ENCODE measurements at regions not wholly inside any gene's neighbourhood (a gene's known extent, or its start where the extent isn't known, plus 50 kb on each side); places are given as distances from the start of the nearest gene placed in this dataset.

DNA sequence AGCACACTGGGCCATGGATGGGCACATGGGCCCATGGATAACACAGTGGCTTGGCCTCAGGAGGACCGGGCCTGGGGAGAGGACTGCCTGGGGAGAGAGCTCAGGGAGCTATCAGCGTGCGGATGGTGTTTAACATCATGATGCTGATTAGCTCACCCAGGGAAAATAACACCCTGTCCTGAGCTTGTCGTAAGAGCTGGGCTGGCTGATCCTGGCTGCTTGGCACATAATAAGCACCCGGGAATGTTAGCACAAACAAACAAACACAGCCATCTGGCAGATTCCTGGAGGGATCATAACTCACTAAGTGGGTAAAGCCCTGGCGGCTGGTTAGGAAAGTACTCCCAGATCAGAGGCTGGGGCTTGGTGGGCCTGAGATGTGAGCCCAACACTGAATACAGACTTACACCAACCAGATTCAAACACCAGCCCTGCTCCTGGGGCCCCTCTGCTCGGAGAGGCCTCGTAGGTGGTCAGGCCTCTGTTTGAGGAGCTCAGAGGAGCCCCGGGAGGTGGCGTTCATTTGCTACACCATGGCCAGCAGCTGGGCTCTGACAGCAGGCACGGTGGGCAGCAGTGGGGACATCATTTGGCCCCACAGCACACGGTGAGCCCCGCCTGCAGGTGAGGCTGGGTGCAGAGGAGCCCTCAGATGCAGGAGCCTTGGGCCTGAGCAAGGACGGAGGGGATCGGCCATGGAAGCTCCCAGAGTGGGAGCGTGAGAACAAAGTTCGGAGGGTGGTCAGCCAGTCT, 193.4 kb upstream of the HDAC4 start:
- TF ChIP-seq, protein P1, sequence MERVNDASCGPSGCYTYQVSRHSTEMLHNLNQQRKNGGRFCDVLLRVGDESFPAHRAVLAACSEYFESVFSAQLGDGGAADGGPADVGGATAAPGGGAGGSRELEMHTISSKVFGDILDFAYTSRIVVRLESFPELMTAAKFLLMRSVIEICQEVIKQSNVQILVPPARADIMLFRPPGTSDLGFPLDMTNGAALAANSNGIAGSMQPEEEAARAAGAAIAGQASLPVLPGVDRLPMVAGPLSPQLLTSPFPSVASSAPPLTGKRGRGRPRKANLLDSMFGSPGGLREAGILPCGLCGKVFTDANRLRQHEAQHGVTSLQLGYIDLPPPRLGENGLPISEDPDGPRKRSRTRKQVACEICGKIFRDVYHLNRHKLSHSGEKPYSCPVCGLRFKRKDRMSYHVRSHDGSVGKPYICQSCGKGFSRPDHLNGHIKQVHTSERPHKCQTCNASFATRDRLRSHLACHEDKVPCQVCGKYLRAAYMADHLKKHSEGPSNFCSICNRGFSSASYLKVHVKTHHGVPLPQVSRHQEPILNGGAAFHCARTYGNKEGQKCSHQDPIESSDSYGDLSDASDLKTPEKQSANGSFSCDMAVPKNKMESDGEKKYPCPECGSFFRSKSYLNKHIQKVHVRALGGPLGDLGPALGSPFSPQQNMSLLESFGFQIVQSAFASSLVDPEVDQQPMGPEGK (CRISPR knock-in tag; IDR thresholded peaks at IDR 0.05; ENCODE audit: borderline replicate concordance) = no peak
- TF ChIP-seq, protein P2, sequence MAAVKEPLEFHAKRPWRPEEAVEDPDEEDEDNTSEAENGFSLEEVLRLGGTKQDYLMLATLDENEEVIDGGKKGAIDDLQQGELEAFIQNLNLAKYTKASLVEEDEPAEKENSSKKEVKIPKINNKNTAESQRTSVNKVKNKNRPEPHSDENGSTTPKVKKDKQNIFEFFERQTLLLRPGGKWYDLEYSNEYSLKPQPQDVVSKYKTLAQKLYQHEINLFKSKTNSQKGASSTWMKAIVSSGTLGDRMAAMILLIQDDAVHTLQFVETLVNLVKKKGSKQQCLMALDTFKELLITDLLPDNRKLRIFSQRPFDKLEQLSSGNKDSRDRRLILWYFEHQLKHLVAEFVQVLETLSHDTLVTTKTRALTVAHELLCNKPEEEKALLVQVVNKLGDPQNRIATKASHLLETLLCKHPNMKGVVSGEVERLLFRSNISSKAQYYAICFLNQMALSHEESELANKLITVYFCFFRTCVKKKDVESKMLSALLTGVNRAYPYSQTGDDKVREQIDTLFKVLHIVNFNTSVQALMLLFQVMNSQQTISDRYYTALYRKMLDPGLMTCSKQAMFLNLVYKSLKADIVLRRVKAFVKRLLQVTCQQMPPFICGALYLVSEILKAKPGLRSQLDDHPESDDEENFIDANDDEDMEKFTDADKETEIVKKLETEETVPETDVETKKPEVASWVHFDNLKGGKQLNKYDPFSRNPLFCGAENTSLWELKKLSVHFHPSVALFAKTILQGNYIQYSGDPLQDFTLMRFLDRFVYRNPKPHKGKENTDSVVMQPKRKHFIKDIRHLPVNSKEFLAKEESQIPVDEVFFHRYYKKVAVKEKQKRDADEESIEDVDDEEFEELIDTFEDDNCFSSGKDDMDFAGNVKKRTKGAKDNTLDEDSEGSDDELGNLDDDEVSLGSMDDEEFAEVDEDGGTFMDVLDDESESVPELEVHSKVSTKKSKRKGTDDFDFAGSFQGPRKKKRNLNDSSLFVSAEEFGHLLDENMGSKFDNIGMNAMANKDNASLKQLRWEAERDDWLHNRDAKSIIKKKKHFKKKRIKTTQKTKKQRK (IDR thresholded peaks at IDR 0.05; ENCODE audit: borderline replicate concordance, low read depth, low read length) = no peak
